ENCODE measurements at regions not wholly inside any gene's neighbourhood (a gene's known extent, or its start where the extent isn't known, plus 50 kb on each side); places are given as distances from the start of the nearest gene placed in this dataset.

DNA sequence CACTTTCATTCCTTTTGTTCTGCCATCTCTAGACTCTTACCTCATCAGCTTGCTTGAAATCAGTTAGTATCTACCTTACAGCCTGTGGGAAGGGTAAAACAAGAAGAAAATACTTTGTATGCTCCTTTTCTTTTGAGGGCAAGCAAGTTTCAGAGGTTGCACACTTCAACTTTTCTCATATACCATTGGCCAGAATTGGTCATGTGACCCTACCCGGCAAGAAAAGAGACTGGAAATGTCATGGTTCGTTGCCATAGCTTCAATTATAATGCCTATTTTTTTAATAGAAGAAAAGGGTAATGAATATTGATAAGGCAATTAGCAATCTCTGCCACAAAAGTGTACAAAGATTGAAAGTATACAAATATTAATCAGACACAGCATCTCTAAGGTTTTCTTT lies 346.7 kb upstream of the TACR3 start:
- H4K20me1 ChIP-seq (ENCODE audit: low read depth), result no peaks in the 10 kb centered on the region
- no peak for DNase-seq (ENCODE audit: low spot score)
- peaks cover 5% of the 10 kb centered on the region for H3K4me1 ChIP-seq
- Mint-ChIP-seq H3K9me3 (peaks cover 5% of the 10 kb centered on the region), H3K27me3 (ENCODE audit: insufficient read depth, low read depth) (peaks cover 2% of the 10 kb centered on the region), H3K27ac (no peak overlapping the region), H3K36me3 (no peaks in the 10 kb centered on the region), H3K4me3 (no peak overlapping the region), H3K4me1 (peaks cover 8% of the 10 kb centered on the region)
- H3F3A ChIP-seq (ENCODE audit: low read depth), result no peaks in the 10 kb centered on the region
- no peak overlapping the region for H3K9ac ChIP-seq
- no peaks in the 10 kb centered on the region for H3K9me3 ChIP-seq (ENCODE audit: low read depth)
- no peaks in the 10 kb centered on the region for H3K36me3 ChIP-seq
- no peak overlapping the region for H3K4me2 ChIP-seq
- no peak overlapping the region for H2AFZ ChIP-seq (replicated peaks)
- H3K79me2 ChIP-seq (ENCODE audit: low read depth), result no peaks in the 10 kb centered on the region
- no peak overlapping the region for H3K27ac ChIP-seq
- TF ChIP-seq EZH2phosphoT487 (IDR thresholded peaks at IDR 0.05) (no peak), EZH2 (IDR thresholded peaks at IDR 0.05) (no peak)
- TF ChIP-seq, protein P1, sequence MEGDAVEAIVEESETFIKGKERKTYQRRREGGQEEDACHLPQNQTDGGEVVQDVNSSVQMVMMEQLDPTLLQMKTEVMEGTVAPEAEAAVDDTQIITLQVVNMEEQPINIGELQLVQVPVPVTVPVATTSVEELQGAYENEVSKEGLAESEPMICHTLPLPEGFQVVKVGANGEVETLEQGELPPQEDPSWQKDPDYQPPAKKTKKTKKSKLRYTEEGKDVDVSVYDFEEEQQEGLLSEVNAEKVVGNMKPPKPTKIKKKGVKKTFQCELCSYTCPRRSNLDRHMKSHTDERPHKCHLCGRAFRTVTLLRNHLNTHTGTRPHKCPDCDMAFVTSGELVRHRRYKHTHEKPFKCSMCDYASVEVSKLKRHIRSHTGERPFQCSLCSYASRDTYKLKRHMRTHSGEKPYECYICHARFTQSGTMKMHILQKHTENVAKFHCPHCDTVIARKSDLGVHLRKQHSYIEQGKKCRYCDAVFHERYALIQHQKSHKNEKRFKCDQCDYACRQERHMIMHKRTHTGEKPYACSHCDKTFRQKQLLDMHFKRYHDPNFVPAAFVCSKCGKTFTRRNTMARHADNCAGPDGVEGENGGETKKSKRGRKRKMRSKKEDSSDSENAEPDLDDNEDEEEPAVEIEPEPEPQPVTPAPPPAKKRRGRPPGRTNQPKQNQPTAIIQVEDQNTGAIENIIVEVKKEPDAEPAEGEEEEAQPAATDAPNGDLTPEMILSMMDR (IDR thresholded peaks at IDR 0.05), result no peak
- no peak overlapping the region for H3K4me3 ChIP-seq
- H3K27me3 ChIP-seq, result no peaks in the 10 kb centered on the region

DNA sequence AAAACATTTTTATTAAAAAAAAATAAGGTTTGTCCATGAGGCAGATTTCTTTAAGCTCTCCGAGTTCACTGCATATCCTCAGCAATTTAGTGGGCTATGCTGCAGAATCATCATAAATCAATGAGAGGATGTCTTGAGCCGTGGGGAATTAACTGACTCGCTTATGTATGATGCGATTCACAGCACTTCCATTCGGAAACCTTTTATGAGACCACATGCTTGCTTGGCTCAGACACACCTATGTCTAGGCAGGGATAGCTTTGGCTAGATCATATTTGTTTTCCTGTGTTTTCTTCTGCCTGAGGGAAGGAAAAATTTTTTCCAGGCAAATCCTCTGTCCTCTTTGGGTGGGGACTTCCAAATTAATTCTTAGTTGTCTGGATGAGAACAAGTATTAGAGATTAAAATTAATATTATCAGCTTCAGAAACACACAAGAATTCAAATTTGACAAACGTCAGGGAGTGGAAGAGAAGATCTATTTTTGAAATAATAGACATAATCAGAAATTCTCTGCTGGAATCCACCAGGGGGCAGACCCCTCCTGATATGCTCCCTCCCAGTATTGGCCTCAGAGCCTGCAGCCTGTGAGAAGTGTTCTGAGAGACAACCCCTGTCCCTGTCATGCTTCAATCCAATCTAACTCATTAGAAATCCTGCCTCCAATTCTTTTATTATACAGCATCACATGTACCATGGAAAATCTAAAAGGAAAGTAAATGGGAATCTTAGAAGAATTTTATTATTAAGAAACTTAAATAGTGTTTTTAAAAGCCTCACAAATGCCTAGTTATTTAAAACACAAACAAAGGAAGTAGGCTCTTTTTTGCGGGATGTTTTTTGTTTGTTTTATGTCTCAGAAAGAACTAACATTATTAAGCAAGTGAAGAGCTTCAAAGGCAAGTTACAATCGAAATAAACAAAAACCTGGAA lies 345.1 kb upstream of the TACR3 start:
- no peaks in the 10 kb centered on the region for H3K79me2 ChIP-seq (ENCODE audit: low read depth)
- no peak overlapping the region for H3K27ac Mint-ChIP-seq
- H3K9me3 Mint-ChIP-seq, result peaks cover 5% of the 10 kb centered on the region
- no peaks in the 10 kb centered on the region for H4K20me1 ChIP-seq (ENCODE audit: low read depth)
- H3K36me3 ChIP-seq, result no peaks in the 10 kb centered on the region
- no peak overlapping the region for H3K4me2 ChIP-seq
- TF ChIP-seq EZH2 (IDR thresholded peaks at IDR 0.05), result no peak
- TF ChIP-seq, protein P1 (IDR thresholded peaks at IDR 0.05), result peak; percentile 78
- TF ChIP-seq EZH2phosphoT487 (IDR thresholded peaks at IDR 0.05), result no peak
- H3K27ac ChIP-seq, result no peak overlapping the region
- H3K36me3 Mint-ChIP-seq, result no peaks in the 10 kb centered on the region
- H3K27me3 ChIP-seq, result no peaks in the 10 kb centered on the region
- H3K9me3 ChIP-seq (ENCODE audit: low read depth), result no peaks in the 10 kb centered on the region
- no peak overlapping the region for H3K4me3 Mint-ChIP-seq
- peaks cover 2% of the 10 kb centered on the region for H3K27me3 Mint-ChIP-seq (ENCODE audit: insufficient read depth, low read depth)
- H3K9ac ChIP-seq, result no peak overlapping the region
- H3K4me1 Mint-ChIP-seq, result peaks cover 8% of the 10 kb centered on the region
- peaks cover 5% of the 10 kb centered on the region for H3K4me1 ChIP-seq
- H3F3A ChIP-seq (ENCODE audit: low read depth), result no peaks in the 10 kb centered on the region
- DNase-seq (ENCODE audit: low spot score), result peak; percentile 80
- H3K4me3 ChIP-seq, result no peak overlapping the region
- peak overlapping the region; percentile 92 for H2AFZ ChIP-seq (replicated peaks)

DNA sequence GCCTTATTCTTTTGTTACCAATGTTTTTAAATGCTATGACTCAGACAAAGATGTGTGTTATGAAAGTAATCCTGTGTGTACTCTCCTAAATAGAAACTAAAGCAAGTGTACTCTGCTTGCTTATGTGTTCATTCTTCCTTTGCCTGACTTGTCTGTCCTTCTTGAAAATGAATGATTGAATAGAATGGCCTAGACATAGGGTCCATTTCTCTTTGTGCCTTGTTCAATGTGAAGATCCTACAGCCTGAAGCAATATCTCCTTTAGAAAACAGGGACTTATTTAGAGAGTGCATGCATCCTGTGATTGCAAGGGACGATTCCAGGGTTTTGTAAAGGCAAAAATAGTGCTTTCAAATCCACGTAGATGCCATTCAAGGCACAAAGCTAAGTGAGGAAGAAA lies 343.6 kb upstream of the TACR3 start:
- Histone ChIP-seq H3K4me3 (no peak overlapping the region), H3F3A (ENCODE audit: low read depth) (no peaks in the 10 kb centered on the region), H3K27me3 (no peaks in the 10 kb centered on the region), H3K4me1 (peaks cover 5% of the 10 kb centered on the region), H3K27ac (no peak overlapping the region), H2AFZ (replicated peaks) (no peak overlapping the region), H3K9ac (no peak overlapping the region), H3K79me2 (ENCODE audit: low read depth) (no peaks in the 10 kb centered on the region), H4K20me1 (ENCODE audit: low read depth) (no peaks in the 10 kb centered on the region), H3K4me2 (no peak overlapping the region), H3K36me3 (no peaks in the 10 kb centered on the region), H3K9me3 (ENCODE audit: low read depth) (no peaks in the 10 kb centered on the region)
- Mint-ChIP-seq H3K36me3 (no peaks in the 10 kb centered on the region), H3K27ac (no peak overlapping the region), H3K27me3 (ENCODE audit: insufficient read depth, low read depth) (no peaks in the 10 kb centered on the region), H3K9me3 (no peaks in the 10 kb centered on the region), H3K4me1 (peaks cover 8% of the 10 kb centered on the region), H3K4me3 (no peak overlapping the region)
- TF ChIP-seq, protein P1 (IDR thresholded peaks at IDR 0.05), result no peak
- TF ChIP-seq EZH2phosphoT487 (IDR thresholded peaks at IDR 0.05) (no peak), EZH2 (IDR thresholded peaks at IDR 0.05) (no peak)
- DNase-seq (ENCODE audit: low spot score), result no peak

Data from neural progenitor cell (in vitro differentiated cells).